ENCODE measurements at regions not wholly inside any gene's neighbourhood (a gene's known extent, or its start where the extent isn't known, plus 50 kb on each side); places are given as distances from the start of the nearest gene placed in this dataset.

DNA sequence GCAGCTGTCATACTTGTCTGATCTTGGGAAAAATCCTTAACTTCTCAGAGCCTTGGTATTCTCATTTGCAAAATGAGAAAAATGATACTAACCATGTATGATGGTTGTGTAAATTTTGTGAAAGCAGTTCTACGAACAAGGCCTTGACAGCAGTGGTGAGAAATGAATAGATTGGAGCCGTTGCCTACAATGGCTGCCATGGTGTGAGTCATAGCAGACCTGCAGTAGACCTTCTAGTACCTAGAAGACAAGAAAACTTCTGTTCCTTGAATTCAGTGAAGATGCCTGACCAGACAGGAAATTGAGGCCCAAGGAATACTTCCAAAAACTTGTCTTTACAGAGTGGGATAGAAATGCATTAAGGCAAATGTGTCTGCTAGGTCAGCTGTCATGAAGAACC, 338.9 kb downstream of the QKI start:
- TF ChIP-seq EZH2phosphoT487 (IDR thresholded peaks at IDR 0.05; ENCODE audit: low read depth): no peak
- TF ChIP-seq, protein P1, sequence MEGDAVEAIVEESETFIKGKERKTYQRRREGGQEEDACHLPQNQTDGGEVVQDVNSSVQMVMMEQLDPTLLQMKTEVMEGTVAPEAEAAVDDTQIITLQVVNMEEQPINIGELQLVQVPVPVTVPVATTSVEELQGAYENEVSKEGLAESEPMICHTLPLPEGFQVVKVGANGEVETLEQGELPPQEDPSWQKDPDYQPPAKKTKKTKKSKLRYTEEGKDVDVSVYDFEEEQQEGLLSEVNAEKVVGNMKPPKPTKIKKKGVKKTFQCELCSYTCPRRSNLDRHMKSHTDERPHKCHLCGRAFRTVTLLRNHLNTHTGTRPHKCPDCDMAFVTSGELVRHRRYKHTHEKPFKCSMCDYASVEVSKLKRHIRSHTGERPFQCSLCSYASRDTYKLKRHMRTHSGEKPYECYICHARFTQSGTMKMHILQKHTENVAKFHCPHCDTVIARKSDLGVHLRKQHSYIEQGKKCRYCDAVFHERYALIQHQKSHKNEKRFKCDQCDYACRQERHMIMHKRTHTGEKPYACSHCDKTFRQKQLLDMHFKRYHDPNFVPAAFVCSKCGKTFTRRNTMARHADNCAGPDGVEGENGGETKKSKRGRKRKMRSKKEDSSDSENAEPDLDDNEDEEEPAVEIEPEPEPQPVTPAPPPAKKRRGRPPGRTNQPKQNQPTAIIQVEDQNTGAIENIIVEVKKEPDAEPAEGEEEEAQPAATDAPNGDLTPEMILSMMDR (IDR thresholded peaks at IDR 0.05; ENCODE audit: low read depth, low read length): no peak
- no peak overlapping the region for H3K27ac ChIP-seq (ENCODE audit: low read length)
- no peak overlapping the region for H3K4me2 ChIP-seq (ENCODE audit: low read length)
- H3K27me3 ChIP-seq (ENCODE audit: low read depth, low read length): no peaks in the 10 kb centered on the region
- H3K9me3 ChIP-seq (ENCODE audit: insufficient read depth, low read length): peaks cover 18% of the 10 kb centered on the region; the same call in 1 of the 2 replicates
- no peaks in the 10 kb centered on the region for H4K20me1 ChIP-seq (ENCODE audit: insufficient read depth, low read length)
- H3K79me2 ChIP-seq (ENCODE audit: low read length): no peaks in the 10 kb centered on the region
- peaks cover 32% of the 10 kb centered on the region for H3K4me1 ChIP-seq (ENCODE audit: low read length)
- H3K36me3 ChIP-seq (replicated peaks; ENCODE audit: low read depth, low read length): peaks cover 16% of the 10 kb centered on the region
- no peak overlapping the region for H2AFZ ChIP-seq (ENCODE audit: low read depth, low read length)
- no peak overlapping the region for H3K4me3 ChIP-seq (ENCODE audit: low read length)
- no peak overlapping the region for H3K9ac ChIP-seq (ENCODE audit: low read length)

DNA sequence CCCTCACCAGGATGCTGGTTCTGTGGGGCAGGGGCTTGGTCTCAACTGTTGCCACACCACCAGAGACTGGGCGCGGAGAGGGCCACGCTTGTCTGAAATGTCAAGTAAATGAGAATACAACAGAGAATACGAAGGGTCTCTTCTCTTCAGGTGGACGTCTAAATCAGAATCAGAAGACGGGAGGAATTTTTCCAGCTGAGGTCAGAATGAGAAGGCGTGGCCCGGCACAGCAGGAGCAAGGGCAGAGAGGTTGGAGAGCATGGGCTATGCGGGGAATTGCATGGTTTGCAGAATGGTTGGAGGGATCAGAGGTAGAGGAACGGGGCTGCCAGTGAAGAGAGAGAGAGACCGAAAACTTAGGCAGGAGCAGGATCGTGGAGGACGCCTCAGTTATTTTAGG, 337.9 kb downstream of the QKI start:
- H2AFZ ChIP-seq (ENCODE audit: low read depth, low read length): no peak overlapping the region
- H3K4me2 ChIP-seq (ENCODE audit: low read length): no peak overlapping the region
- H3K36me3 ChIP-seq (replicated peaks; ENCODE audit: low read depth, low read length): peaks cover 14% of the 10 kb centered on the region
- no peak overlapping the region for H3K4me3 ChIP-seq (ENCODE audit: low read length)
- no peaks in the 10 kb centered on the region for H3K27me3 ChIP-seq (ENCODE audit: low read depth, low read length)
- H3K27ac ChIP-seq (ENCODE audit: low read length): no peak overlapping the region
- no peaks in the 10 kb centered on the region for H3K79me2 ChIP-seq (ENCODE audit: low read length)
- H4K20me1 ChIP-seq (ENCODE audit: insufficient read depth, low read length): no peaks in the 10 kb centered on the region
- TF ChIP-seq EZH2phosphoT487 (IDR thresholded peaks at IDR 0.05; ENCODE audit: low read depth): no peak
- TF ChIP-seq, protein P1 (IDR thresholded peaks at IDR 0.05; ENCODE audit: low read depth, low read length): no peak
- H3K9ac ChIP-seq (ENCODE audit: low read length): no peak overlapping the region
- peaks cover 18% of the 10 kb centered on the region; the same call in 1 of the 2 replicates for H3K9me3 ChIP-seq (ENCODE audit: insufficient read depth, low read length)
- H3K4me1 ChIP-seq (ENCODE audit: low read length): peaks cover 30% of the 10 kb centered on the region

DNA sequence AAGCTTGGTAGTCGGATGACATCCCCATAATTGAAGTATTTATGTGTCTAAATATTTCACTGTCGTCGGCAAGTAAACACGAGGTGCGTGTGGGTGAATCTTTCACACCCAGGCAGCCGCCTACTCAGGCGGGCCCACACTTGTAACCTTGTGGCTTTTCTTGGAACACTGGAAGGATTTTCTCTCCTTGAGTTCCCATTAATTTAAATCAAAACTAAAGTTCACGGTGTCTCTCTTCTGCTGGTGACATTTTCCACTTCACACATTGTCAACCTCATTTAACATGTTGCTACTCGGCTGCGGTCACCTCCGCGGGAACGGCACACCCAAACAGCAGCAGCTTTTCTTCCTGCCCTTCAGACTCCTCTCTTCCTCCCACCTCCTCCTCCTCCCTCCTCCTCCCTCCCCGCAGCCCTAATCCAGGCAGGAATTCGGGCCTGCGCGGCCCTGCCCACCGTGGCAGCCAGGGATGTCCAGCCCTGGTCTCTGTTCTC, 336.6 kb downstream of the QKI start:
- Histone ChIP-seq H3K9me3 (ENCODE audit: insufficient read depth, low read length) (0 out of 2 replicates have a peak, but pooled peaks cover 9% of the 10 kb centered on the region), H4K20me1 (ENCODE audit: insufficient read depth, low read length) (no peaks in the 10 kb centered on the region), H3K27ac (ENCODE audit: low read length) (no peak overlapping the region), H3K4me2 (ENCODE audit: low read length) (no peak overlapping the region), H3K4me3 (ENCODE audit: low read length) (no peak overlapping the region), H3K9ac (ENCODE audit: low read length) (no peak overlapping the region), H3K36me3 (replicated peaks; ENCODE audit: low read depth, low read length) (peaks cover 6% of the 10 kb centered on the region), H3K79me2 (ENCODE audit: low read length) (no peaks in the 10 kb centered on the region), H2AFZ (ENCODE audit: low read depth, low read length) (no peak overlapping the region), H3K4me1 (ENCODE audit: low read length) (peaks cover 17% of the 10 kb centered on the region), H3K27me3 (ENCODE audit: low read depth, low read length) (no peaks in the 10 kb centered on the region)
- TF ChIP-seq, protein P1 (IDR thresholded peaks at IDR 0.05; ENCODE audit: low read depth, low read length): no peak
- TF ChIP-seq EZH2phosphoT487 (IDR thresholded peaks at IDR 0.05; ENCODE audit: low read depth): no peak

DNA sequence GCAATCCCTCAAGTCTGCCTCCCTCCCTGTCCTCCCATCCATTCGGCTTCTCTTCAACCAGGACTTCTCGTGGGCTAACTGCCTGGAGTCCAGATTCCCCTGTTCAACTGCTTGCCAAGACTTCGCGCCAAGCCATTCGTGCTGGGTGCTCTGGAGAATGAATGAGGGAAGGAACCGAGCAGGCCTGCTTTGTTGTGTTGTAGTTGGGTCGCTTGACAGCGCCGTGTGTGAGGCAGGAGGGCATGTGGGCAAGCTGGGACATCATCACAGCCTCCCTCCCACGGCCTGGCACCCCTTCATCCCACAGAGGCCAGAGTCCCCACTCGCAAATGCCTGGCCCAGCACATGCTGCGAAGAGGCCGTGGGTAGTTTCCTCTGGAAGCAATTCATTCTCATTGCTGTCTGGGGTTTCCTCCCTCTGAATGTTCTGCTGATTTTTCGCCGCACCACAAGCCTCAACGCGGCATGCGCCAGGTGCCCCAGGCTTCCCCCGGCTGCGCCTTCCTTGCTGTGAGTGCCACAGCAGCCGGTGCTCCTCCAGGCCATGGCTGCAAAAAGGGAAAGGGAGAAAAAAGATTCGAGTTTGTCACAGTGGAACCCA, 336.0 kb downstream of the QKI start:
- no peak overlapping the region for H3K27ac ChIP-seq (ENCODE audit: low read length)
- no peak overlapping the region for H2AFZ ChIP-seq (ENCODE audit: low read depth, low read length)
- no peak overlapping the region for H3K4me2 ChIP-seq (ENCODE audit: low read length)
- no peaks in the 10 kb centered on the region for H4K20me1 ChIP-seq (ENCODE audit: insufficient read depth, low read length)
- no peaks in the 10 kb centered on the region for H3K27me3 ChIP-seq (ENCODE audit: low read depth, low read length)
- H3K36me3 ChIP-seq (replicated peaks; ENCODE audit: low read depth, low read length): peaks cover 6% of the 10 kb centered on the region
- no peak for TF ChIP-seq EZH2phosphoT487 (IDR thresholded peaks at IDR 0.05; ENCODE audit: low read depth)
- TF ChIP-seq, protein P1 (IDR thresholded peaks at IDR 0.05; ENCODE audit: low read depth, low read length): no peak
- no peaks in the 10 kb centered on the region for H3K79me2 ChIP-seq (ENCODE audit: low read length)
- no peak overlapping the region for H3K9ac ChIP-seq (ENCODE audit: low read length)
- peaks cover 12% of the 10 kb centered on the region for H3K4me1 ChIP-seq (ENCODE audit: low read length)
- H3K4me3 ChIP-seq (ENCODE audit: low read length): no peak overlapping the region
- 0 out of 2 replicates have a peak, but pooled peaks cover 8% of the 10 kb centered on the region for H3K9me3 ChIP-seq (ENCODE audit: insufficient read depth, low read length)
